H9 (cell line): ENCODE measurements at regions not wholly inside any gene's neighbourhood (a gene's known extent, or its start where the extent isn't known, plus 50 kb on each side); places are given as distances from the start of the nearest gene placed in this dataset.

Experiments
- DNase-seq: peaks from one replicate; pipeline ENCODE4 v3.0.0-alpha.2; 2017
- H2AFZ ChIP-seq: one replicate; pipeline ENCODE4 v1.6.1; 2013; ENCODE audit warnings: mild to moderate bottlenecking, low read length, control low read depth, moderate library complexity
- H2AK5ac ChIP-seq: 2 replicates; pipeline ENCODE4 v1.6.1; 2013; ENCODE audit warnings: low read length, control low read depth, mixed read lengths; ENCODE audit not compliant: insufficient read length
- H2BK120ac ChIP-seq: one replicate; pipeline ENCODE4 v1.6.1; 2013; ENCODE audit warnings: low read depth, mild to moderate bottlenecking, low read length, control low read depth, inconsistent platforms; ENCODE audit not compliant: poor library complexity, severe bottlenecking
- H2BK12ac ChIP-seq: 2 replicates; pipeline ENCODE4 v1.6.1; 2013; ENCODE audit warnings: low read length, control low read depth, mixed read lengths, low read depth; ENCODE audit not compliant: insufficient read length
- H2BK15ac ChIP-seq: 2 replicates; pipeline ENCODE4 v1.6.1; 2013; ENCODE audit warnings: low read depth, low read length, control low read depth
- H2BK20ac ChIP-seq: one replicate; pipeline ENCODE4 v1.6.1; 2013; ENCODE audit warnings: low read depth, mild to moderate bottlenecking, low read length, control low read depth, inconsistent platforms; ENCODE audit not compliant: poor library complexity, severe bottlenecking
- H2BK5ac ChIP-seq: 2 replicates; pipeline ENCODE4 v1.6.1; 2013; ENCODE audit warnings: low read length, control low read depth, mixed read lengths; ENCODE audit not compliant: insufficient read length
- H3K14ac ChIP-seq: 2 replicates; pipeline ENCODE4 v1.6.1; 2013; ENCODE audit warnings: low read length, control low read depth; ENCODE audit not compliant: insufficient read depth
- H3K18ac ChIP-seq: 2 replicates; pipeline ENCODE4 v1.6.1; 2013; ENCODE audit warnings: low read depth, mild to moderate bottlenecking, mixed read lengths, low read length, control low read depth; ENCODE audit not compliant: insufficient read length
- H3K23ac ChIP-seq: 2 replicates; pipeline ENCODE4 v1.6.1; 2013; ENCODE audit warnings: low read length, control low read depth, mixed read lengths, low read depth; ENCODE audit not compliant: insufficient read length
- H3K23me2 ChIP-seq: 2 replicates; pipeline ENCODE4 v1.6.1; 2013; ENCODE audit warnings: low read depth, mild to moderate bottlenecking, mixed read lengths, low read length, control low read depth; ENCODE audit not compliant: insufficient read length, poor library complexity, severe bottlenecking
- H3K27ac ChIP-seq: 2 replicates; pipeline ENCODE4 v1.5.1; 2013; ENCODE audit warnings: low read length, control low read depth, mixed read lengths, low read depth; ENCODE audit not compliant: insufficient read length
- H3K27me3 ChIP-seq: 2 replicates; pipeline ENCODE4 v1.6.1; 2013; ENCODE audit warnings: low read length, control low read depth, inconsistent platforms; ENCODE audit not compliant: insufficient read depth
- H3K4ac ChIP-seq: 2 replicates; pipeline ENCODE4 v1.6.1; 2013; ENCODE audit warnings: low read depth, mild to moderate bottlenecking, control low read depth, inconsistent platforms, low read length, moderate library complexity
- H3K4me1 ChIP-seq: 2 replicates; pipeline ENCODE4 v1.6.1; 2013; ENCODE audit warnings: low read length, control low read depth, inconsistent platforms; ENCODE audit not compliant: insufficient read depth
- H3K4me2 ChIP-seq: 2 replicates; pipeline ENCODE4 v1.6.1; 2013; ENCODE audit warnings: low read length, control low read depth, mixed read lengths; ENCODE audit not compliant: insufficient read length, insufficient read depth
- H3K56ac ChIP-seq: 2 replicates; pipeline ENCODE4 v1.6.1; 2013; ENCODE audit warnings: low read depth, mild to moderate bottlenecking, mixed read lengths, low read length, control low read depth; ENCODE audit not compliant: insufficient read length
- H3K79me1 ChIP-seq: 2 replicates; pipeline ENCODE4 v1.6.1; 2013; ENCODE audit warnings: low read depth, mild to moderate bottlenecking, moderate library complexity, low read length, control low read depth, inconsistent platforms; ENCODE audit not compliant: insufficient read depth, poor library complexity, severe bottlenecking
- H3K79me2 ChIP-seq: 2 replicates; pipeline ENCODE4 v1.6.1; 2013; ENCODE audit warnings: low read length, control low read depth, inconsistent platforms; ENCODE audit not compliant: insufficient read depth
- H3K9ac ChIP-seq: 2 replicates; pipeline ENCODE4 v1.6.1; 2013; ENCODE audit warnings: low read length, control low read depth, mixed read lengths; ENCODE audit not compliant: insufficient read length; ENCODE audit errors: extremely low read depth
- H3K9me3 ChIP-seq: one replicate; pipeline ENCODE4 v1.6.1; 2013; ENCODE audit warnings: low read depth, low read length, inconsistent platforms; ENCODE audit not compliant: control insufficient read depth
- H3T11ph ChIP-seq: one replicate; pipeline ENCODE4 v1.6.1; 2013; ENCODE audit warnings: mild to moderate bottlenecking, low read length, control low read depth, inconsistent platforms
- H4K20me1 ChIP-seq: one replicate; pipeline ENCODE4 v1.6.1; 2013; ENCODE audit not compliant: control insufficient read depth, insufficient read length, insufficient read depth
- H4K5ac ChIP-seq: 2 replicates; pipeline ENCODE4 v1.6.1; 2013; ENCODE audit warnings: low read depth, mild to moderate bottlenecking, mixed read lengths, low read length, control low read depth; ENCODE audit not compliant: insufficient read length
- H4K8ac ChIP-seq: replicated peaks from 2 replicates; pipeline ENCODE4 v1.6.1; 2013; ENCODE audit warnings: low read length, control low read depth, mixed read lengths, low read depth; ENCODE audit not compliant: insufficient read length
- H4K91ac ChIP-seq: 2 replicates; pipeline ENCODE4 v1.6.1; 2013; ENCODE audit warnings: low read depth, mild to moderate bottlenecking, moderate library complexity, mixed read lengths, low read length, control low read depth; ENCODE audit not compliant: insufficient read length
- H3K27ac Mint-ChIP-seq, 3 experiments: 2 replicates in 2 of 3; 3 replicates in 1 of 3; pipeline ENCODE4 v1.8.0; 2020 to 2021; ENCODE audit warnings: mixed read lengths in 3 of 3, mild to moderate bottlenecking in 1 of 3, moderate library complexity in 1 of 3
- H3K27me3 Mint-ChIP-seq: 2 replicates; pipeline ENCODE4 v1.8.0; 2021; ENCODE audit warnings: low read depth, mild to moderate bottlenecking, moderate library complexity, mixed read lengths
- H3K36me3 Mint-ChIP-seq, 3 experiments: 2 replicates in 2 of 3; 3 replicates in 1 of 3; pipeline ENCODE4 v1.8.0; 2020 to 2021; ENCODE audit warnings: low read depth in 3 of 3, mixed read lengths in 3 of 3; ENCODE audit not compliant: insufficient read depth in 1 of 3
- H3K4me1 Mint-ChIP-seq, 2 experiments: 2 replicates each; pipeline ENCODE4 v1.8.0; 2020; ENCODE audit warnings: mixed read lengths in 2 of 2
- H3K4me3 Mint-ChIP-seq, 2 experiments: 2 replicates in 1 of 2; 3 replicates in 1 of 2; pipeline ENCODE4 v1.8.0; 2020 to 2021; ENCODE audit warnings: mild to moderate bottlenecking in 2 of 2, mixed read lengths in 2 of 2, moderate library complexity in 1 of 2
- H3K9me3 Mint-ChIP-seq, 2 experiments: 2 replicates in 1 of 2; 3 replicates in 1 of 2; pipeline ENCODE4 v1.8.0; 2020; ENCODE audit warnings: mild to moderate bottlenecking in 2 of 2, mixed read lengths in 2 of 2, moderate library complexity in 1 of 2
- CTCF ChIP-seq: fragments of 200-600 bp; sonication (generic); conservative IDR thresholded peaks from 3 replicates; pipeline ENCODE4 v1.8.0; 2021; ENCODE audit warnings: antibody characterized with exemption, mild to moderate bottlenecking
- WGBS: extraction: QIAGEN DNeasy Blood & Tissue Kit; methylation state at CpG from one replicate; pipeline ENCODE4 v1.1.7; 2013; ENCODE audit warnings: missing lambda C conversion rate, low lambda C conversion rate, mixed read lengths; ENCODE audit not compliant: insufficient read length; ENCODE audit errors: extremely low coverage; 5-methylcytosine and 5-hydroxymethylcytosine counted together

- H2BK120ac ChIP-seq: no peak overlapping the region
- no peaks in the 10 kb centered on the region for H3K79me2 ChIP-seq
- Mint-ChIP-seq H3K4me1 (peaks cover 4% of the 10 kb centered on the region in 2 experiments), H3K4me3 (no peak overlapping the region), H3K36me3 (peaks cover 0 to 4% (median 4%) of the 10 kb centered on the region in 3 experiments; a peak in 2 of 7 replicates), H3K27me3 (peaks cover 1% of the 10 kb centered on the region; the same call in 1 of the 2 replicates), H3K9me3 (peaks cover 5% of the 10 kb centered on the region in 2 experiments; a peak in 4 of 5 replicates), H3K27ac (peak overlapping the region in 1 of 3 experiments; percentile 9; a peak in 1 of 7 replicates)
- no peaks in the 10 kb centered on the region for H4K20me1 ChIP-seq
- no peak overlapping the region for H4K8ac ChIP-seq
- H3K4ac ChIP-seq: no peak overlapping the region
- H2BK5ac ChIP-seq: no peak overlapping the region
- no peaks in the 10 kb centered on the region for H3K27me3 ChIP-seq
- H3K4me2 ChIP-seq: no peak overlapping the region
- H3K27ac ChIP-seq: no peak overlapping the region
- no peak overlapping the region for H3K14ac ChIP-seq
- WGBS: no CpG with 5 or more reads among the region's 6 CpGs
- no peak overlapping the region for H3K18ac ChIP-seq
- TF ChIP-seq CTCF: no peak
- H4K5ac ChIP-seq: no peak overlapping the region
- H3T11ph ChIP-seq: no peak overlapping the region
- no peak overlapping the region for H4K91ac ChIP-seq
- no peak overlapping the region for H2BK20ac ChIP-seq
- H2AFZ ChIP-seq: no peak overlapping the region
- H2BK15ac ChIP-seq: no peak overlapping the region
- H2BK12ac ChIP-seq: no peak overlapping the region
- H3K23ac ChIP-seq: no peak overlapping the region
- H3K9me3 ChIP-seq: no peaks in the 10 kb centered on the region
- H3K23me2 ChIP-seq: no peaks in the 10 kb centered on the region
- no peak for DNase-seq
- H3K56ac ChIP-seq: no peak overlapping the region
- H2AK5ac ChIP-seq: no peak overlapping the region
- no peak overlapping the region for H3K9ac ChIP-seq
- H3K4me1 ChIP-seq: no peaks in the 10 kb centered on the region
- no peaks in the 10 kb centered on the region for H3K79me1 ChIP-seq
Observed at GRCh38 chr1:87806379-87807094, 477.9 kb downstream of the LMO4 start.
